ENCODE measurements at regions not wholly inside any gene's neighbourhood (a gene's known extent, or its start where the extent isn't known, plus 50 kb on each side); places are given as distances from the start of the nearest gene placed in this dataset.

DNA sequence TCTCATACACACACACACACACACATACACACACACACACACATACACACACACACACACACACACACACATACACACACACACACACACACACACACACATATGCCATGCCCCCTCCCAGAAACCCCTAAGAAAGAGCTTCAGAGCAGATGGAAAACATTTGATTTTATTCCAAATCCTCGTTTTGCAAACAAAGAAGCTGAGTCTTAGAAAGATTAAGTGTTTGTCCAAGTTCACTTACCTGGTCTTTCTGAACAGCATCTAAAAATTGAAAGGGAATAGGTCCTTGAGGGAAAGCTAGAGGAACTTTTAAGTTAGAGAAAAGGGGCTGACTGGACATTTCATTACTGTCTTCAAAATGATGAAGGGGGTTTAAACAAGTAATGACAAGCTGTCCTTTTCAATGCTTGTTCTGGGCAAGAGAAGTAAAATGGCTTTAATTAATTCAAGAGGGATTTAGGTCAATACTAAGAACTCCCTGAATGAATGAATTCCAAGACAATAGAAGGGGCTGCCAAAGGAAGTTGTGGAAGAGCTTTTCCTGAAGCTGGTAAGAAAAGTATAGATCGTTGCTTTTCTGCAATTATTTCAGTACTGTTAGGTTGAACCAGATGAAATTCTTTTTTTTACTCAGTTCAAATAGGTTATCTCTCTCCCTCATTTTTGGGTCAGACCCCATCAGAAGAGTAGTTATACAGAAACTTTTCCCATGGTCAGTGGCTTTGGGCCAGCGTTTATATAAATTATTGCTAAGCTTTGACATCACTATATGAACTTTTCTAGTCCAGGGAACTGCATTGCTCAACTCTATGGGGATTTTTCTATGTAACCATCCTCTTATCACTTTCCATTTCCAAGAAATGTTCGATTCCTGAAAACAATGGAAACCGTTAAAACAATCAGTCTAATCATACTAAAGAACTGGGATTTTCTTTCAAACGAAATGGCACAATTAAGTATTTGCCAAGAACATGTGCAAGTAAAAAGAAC is 261.4 kb downstream of the MTERF1 start:
- intact Hi-C loops (cut with micrococcal nuclease), result no loop called here
- POLR2A ChIA-PET, result no interaction called here

More for the DNA sequence above, 261.4 kb downstream of the MTERF1 start:
- ChIA-PET RAD21 (ENCODE audit: low non-redundant PET in 1 of 2, low total read pairs in 2 of 2, uncharacterized antibody in 2 of 2, unreplicated experiment in 2 of 2) (no interaction called here), CTCF (no interaction called here)
- Histone ChIP-seq H3K9me3 (ENCODE audit: control insufficient read depth in 1 of 2, insufficient read depth in 1 of 2, low read depth in 1 of 2, low read length in 2 of 2) (no peaks in the 10 kb centered on the region), H3K4me1 (ENCODE audit: control insufficient read depth in 1 of 2, insufficient read depth in 2 of 2, low read length in 2 of 2) (no peaks in the 10 kb centered on the region), H3K4me2 (ENCODE audit: low read length) (no peak overlapping the region), H3K4me3 (replicated peaks in 1 of 2; ENCODE audit: low read depth in 1 of 2, low read length in 2 of 2) (no peak overlapping the region), H3K79me2 (ENCODE audit: insufficient read depth, low read length) (no peaks in the 10 kb centered on the region), H2AFZ (ENCODE audit: low read depth, low read length, poor library complexity, severe bottlenecking) (no peak overlapping the region), H3K9me2 (ENCODE audit: insufficient read depth) (no peaks in the 10 kb centered on the region), H3K27ac (ENCODE audit: low read depth, low read length) (no peak overlapping the region), H3K36me3 (ENCODE audit: control insufficient read depth in 1 of 2, insufficient read depth in 2 of 2, low read length in 2 of 2) (no peaks in the 10 kb centered on the region), H4K20me1 (ENCODE audit: insufficient read depth) (no peaks in the 10 kb centered on the region), H3K27me3 (ENCODE audit: insufficient read depth, low read length) (no peaks in the 10 kb centered on the region), H3K9ac (ENCODE audit: low read length) (no peak overlapping the region)
- no peak for TF ChIP-seq ZFX (IDR thresholded peaks at IDR 0.05)
- no peak for TF ChIP-seq SRF (IDR thresholded peaks at IDR 0.05; ENCODE audit: low read depth)
- TF ChIP-seq, protein P1, sequence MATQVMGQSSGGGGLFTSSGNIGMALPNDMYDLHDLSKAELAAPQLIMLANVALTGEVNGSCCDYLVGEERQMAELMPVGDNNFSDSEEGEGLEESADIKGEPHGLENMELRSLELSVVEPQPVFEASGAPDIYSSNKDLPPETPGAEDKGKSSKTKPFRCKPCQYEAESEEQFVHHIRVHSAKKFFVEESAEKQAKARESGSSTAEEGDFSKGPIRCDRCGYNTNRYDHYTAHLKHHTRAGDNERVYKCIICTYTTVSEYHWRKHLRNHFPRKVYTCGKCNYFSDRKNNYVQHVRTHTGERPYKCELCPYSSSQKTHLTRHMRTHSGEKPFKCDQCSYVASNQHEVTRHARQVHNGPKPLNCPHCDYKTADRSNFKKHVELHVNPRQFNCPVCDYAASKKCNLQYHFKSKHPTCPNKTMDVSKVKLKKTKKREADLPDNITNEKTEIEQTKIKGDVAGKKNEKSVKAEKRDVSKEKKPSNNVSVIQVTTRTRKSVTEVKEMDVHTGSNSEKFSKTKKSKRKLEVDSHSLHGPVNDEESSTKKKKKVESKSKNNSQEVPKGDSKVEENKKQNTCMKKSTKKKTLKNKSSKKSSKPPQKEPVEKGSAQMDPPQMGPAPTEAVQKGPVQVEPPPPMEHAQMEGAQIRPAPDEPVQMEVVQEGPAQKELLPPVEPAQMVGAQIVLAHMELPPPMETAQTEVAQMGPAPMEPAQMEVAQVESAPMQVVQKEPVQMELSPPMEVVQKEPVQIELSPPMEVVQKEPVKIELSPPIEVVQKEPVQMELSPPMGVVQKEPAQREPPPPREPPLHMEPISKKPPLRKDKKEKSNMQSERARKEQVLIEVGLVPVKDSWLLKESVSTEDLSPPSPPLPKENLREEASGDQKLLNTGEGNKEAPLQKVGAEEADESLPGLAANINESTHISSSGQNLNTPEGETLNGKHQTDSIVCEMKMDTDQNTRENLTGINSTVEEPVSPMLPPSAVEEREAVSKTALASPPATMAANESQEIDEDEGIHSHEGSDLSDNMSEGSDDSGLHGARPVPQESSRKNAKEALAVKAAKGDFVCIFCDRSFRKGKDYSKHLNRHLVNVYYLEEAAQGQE (IDR thresholded peaks at IDR 0.05; ENCODE audit: low read depth), result no peak
- TF ChIP-seq JUND (IDR thresholded peaks at IDR 0.05), result no peak
- TF ChIP-seq, protein P2, sequence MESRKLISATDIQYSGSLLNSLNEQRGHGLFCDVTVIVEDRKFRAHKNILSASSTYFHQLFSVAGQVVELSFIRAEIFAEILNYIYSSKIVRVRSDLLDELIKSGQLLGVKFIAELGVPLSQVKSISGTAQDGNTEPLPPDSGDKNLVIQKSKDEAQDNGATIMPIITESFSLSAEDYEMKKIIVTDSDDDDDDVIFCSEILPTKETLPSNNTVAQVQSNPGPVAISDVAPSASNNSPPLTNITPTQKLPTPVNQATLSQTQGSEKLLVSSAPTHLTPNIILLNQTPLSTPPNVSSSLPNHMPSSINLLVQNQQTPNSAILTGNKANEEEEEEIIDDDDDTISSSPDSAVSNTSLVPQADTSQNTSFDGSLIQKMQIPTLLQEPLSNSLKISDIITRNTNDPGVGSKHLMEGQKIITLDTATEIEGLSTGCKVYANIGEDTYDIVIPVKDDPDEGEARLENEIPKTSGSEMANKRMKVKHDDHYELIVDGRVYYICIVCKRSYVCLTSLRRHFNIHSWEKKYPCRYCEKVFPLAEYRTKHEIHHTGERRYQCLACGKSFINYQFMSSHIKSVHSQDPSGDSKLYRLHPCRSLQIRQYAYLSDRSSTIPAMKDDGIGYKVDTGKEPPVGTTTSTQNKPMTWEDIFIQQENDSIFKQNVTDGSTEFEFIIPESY (IDR thresholded peaks at IDR 0.05; ENCODE audit: extremely low read depth, insufficient replicate concordance, low read length), result no peak
- TF ChIP-seq POLR2A (IDR thresholded peaks at IDR 0.05; ENCODE audit: borderline replicate concordance, extremely low read depth, insufficient read depth, insufficient read length), result no peak
- no peak for TF ChIP-seq CEBPB (IDR thresholded peaks at IDR 0.05; ENCODE audit: low read depth)
- TF ChIP-seq, protein P3, sequence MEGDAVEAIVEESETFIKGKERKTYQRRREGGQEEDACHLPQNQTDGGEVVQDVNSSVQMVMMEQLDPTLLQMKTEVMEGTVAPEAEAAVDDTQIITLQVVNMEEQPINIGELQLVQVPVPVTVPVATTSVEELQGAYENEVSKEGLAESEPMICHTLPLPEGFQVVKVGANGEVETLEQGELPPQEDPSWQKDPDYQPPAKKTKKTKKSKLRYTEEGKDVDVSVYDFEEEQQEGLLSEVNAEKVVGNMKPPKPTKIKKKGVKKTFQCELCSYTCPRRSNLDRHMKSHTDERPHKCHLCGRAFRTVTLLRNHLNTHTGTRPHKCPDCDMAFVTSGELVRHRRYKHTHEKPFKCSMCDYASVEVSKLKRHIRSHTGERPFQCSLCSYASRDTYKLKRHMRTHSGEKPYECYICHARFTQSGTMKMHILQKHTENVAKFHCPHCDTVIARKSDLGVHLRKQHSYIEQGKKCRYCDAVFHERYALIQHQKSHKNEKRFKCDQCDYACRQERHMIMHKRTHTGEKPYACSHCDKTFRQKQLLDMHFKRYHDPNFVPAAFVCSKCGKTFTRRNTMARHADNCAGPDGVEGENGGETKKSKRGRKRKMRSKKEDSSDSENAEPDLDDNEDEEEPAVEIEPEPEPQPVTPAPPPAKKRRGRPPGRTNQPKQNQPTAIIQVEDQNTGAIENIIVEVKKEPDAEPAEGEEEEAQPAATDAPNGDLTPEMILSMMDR (IDR thresholded peaks at IDR 0.05 in 2 of 3, conservative IDR thresholded peaks at IDR 0.05 in 1 of 3; ENCODE audit: borderline replicate concordance in 1 of 3, insufficient read depth in 1 of 3, low read depth in 2 of 3, low read length in 2 of 3), result no peak
- no peak for TF ChIP-seq ZNF274 (IDR thresholded peaks at IDR 0.05; ENCODE audit: low read depth, low read length)
- TF ChIP-seq YY1 (IDR thresholded peaks at IDR 0.05; ENCODE audit: extremely low read depth, insufficient replicate concordance, low read depth, low read length), result no peak
- TF ChIP-seq POLR2AphosphoS5 (IDR thresholded peaks at IDR 0.05; ENCODE audit: low read depth, low read length), result no peak
- no peak for TF ChIP-seq CBX3 (IDR thresholded peaks at IDR 0.05; ENCODE audit: low read depth)
- TF ChIP-seq EGR1 (IDR thresholded peaks at IDR 0.05; ENCODE audit: low read depth), result no peak
- no TSS peak for BruUV-seq (replicated peaks)
- DNase-seq (ENCODE audit: low read depth, low spot score) (no peak), ATAC-seq (no peak)
